ENCODE measurements at regions not wholly inside any gene's neighbourhood (a gene's known extent, or its start where the extent isn't known, plus 50 kb on each side); places are given as distances from the start of the nearest gene placed in this dataset.

- FAIRE-seq, result no peak
These were observed 187.6 kb upstream of the ARL4C start for GRCh38 chr2:234684466-234684865.

More at GRCh38 chr2:234684466-234684865, 187.6 kb upstream of the ARL4C start:
- Histone ChIP-seq H2BK20ac (ENCODE audit: low read length) (peak overlapping the region; percentile 68; the same call in 1 of the 2 replicates), H3K9ac (replicated peaks in 1 of 4; ENCODE audit: extremely low read depth in 1 of 4, low read depth in 3 of 4, low read length in 3 of 4) (no peak overlapping the region), H4K8ac (ENCODE audit: extremely low read depth, insufficient read depth, low read length) (no peak overlapping the region), H3K56ac (replicated peaks; ENCODE audit: insufficient read length, low read depth, low read length) (no peak overlapping the region), H2BK120ac (replicated peaks; ENCODE audit: low read depth, low read length) (peak overlapping the region; percentile 92), H3K79me2 (ENCODE audit: control insufficient read depth in 1 of 2, insufficient read depth in 2 of 2, low read length in 2 of 2) (no peaks in the 10 kb centered on the region), H3K27ac (ENCODE audit: low read depth, low read length) (peak overlapping the region; percentile 7; the same call in 1 of the 2 replicates), H3K27me3 (replicated peaks in 1 of 4; ENCODE audit: control insufficient read depth in 3 of 4, extremely low read depth in 1 of 4, insufficient read depth in 3 of 4, low read length in 3 of 4) (no peaks in the 10 kb centered on the region), H3K9me3 (ENCODE audit: insufficient read depth in 2 of 2, low read depth in 1 of 2, low read length in 1 of 2) (no peaks in the 10 kb centered on the region), H4K20me1 (replicated peaks in 1 of 2; ENCODE audit: control insufficient read depth in 1 of 2, insufficient read depth in 2 of 2, low read length in 2 of 2) (peaks cover 0 to 4% of the 10 kb centered on the region in 2 experiments), H3K79me1 (ENCODE audit: low read depth, low read length) (no peaks in the 10 kb centered on the region), H2BK12ac (ENCODE audit: low read depth, low read length) (no peak overlapping the region), H4K91ac (replicated peaks; ENCODE audit: insufficient read length, low read length) (peak overlapping the region; percentile 20), H3K4ac (replicated peaks; ENCODE audit: insufficient read length, low read depth, low read length) (no peak overlapping the region), H2BK5ac (ENCODE audit: low read depth, low read length) (peak overlapping the region; percentile 91; the same call in 1 of the 2 replicates), H3K23me2 (ENCODE audit: low read depth, low read length) (peaks cover 9% of the 10 kb centered on the region; the same call in 1 of the 2 replicates), H2AK5ac (ENCODE audit: low read depth, low read length) (no peak overlapping the region; the same call in 1 of the 2 replicates), H3K4me3 (ENCODE audit: extremely low read depth in 1 of 4, insufficient read depth in 2 of 4, low read depth in 3 of 4, low read length in 4 of 4) (no peak overlapping the region), H2BK15ac (ENCODE audit: low read length) (no peak overlapping the region), H3K4me1 (replicated peaks in 1 of 4; ENCODE audit: control insufficient read depth in 3 of 4, insufficient read depth in 4 of 4, low read length in 3 of 4) (peaks cover 3 to 22% (median 14%) of the 10 kb centered on the region in 4 experiments; a peak in 6 of 7 replicates), H3K4me2 (ENCODE audit: insufficient read depth in 1 of 2, low read depth in 2 of 2, low read length in 2 of 2) (no peak overlapping the region), H3K23ac (ENCODE audit: insufficient read length) (no peak overlapping the region), H3K36me3 (ENCODE audit: control insufficient read depth in 2 of 4, insufficient read depth in 4 of 4, low read length in 3 of 4) (no peaks in the 10 kb centered on the region), H2AFZ (ENCODE audit: low read length) (no peak overlapping the region; the same call in 1 of the 2 replicates), H4K5ac (ENCODE audit: insufficient read length, low read depth, low read length) (peak overlapping the region; percentile 32), H3K14ac (ENCODE audit: insufficient read length) (no peak overlapping the region), H3K18ac (ENCODE audit: extremely low read depth, low read length) (peak overlapping the region; percentile 51)
- CTCF ChIA-PET (ENCODE audit: partially characterized antibody), result interaction anchor here (1.6 kb wide), 1 partner anchor 15 kb away, joined by 4 read pairs; no protein-coding TSS in a partner anchor
- POLR2A ChIA-PET (ENCODE audit: partially characterized antibody), result interaction anchor here (1.3 kb wide), 1 partner anchor 10 kb away, joined by 3 read pairs; no protein-coding TSS in a partner anchor
- no peak for DNase-seq (ENCODE audit: low read depth in 1 of 2, low spot score in 2 of 2)
- WGBS, 2 experiments (ENCODE audit: extremely low coverage in 1 of 2, insufficient coverage in 1 of 2, insufficient read length in 1 of 2, insufficient replicate concordance in 2 of 2, low coverage in 1 of 2, low lambda C conversion rate in 2 of 2, missing lambda C conversion rate in 1 of 2), result 52% methylated on average over 1 of the region's 1 CpG; no CpG with 5 or more reads in 1 of the 2 experiments
- no peak for TF ChIP-seq EGR1 (IDR thresholded peaks at IDR 0.05; ENCODE audit: borderline replicate concordance, low read depth, low read length)
- TF ChIP-seq HDAC6 (IDR thresholded peaks at IDR 0.05; ENCODE audit: low read depth, low read length), result no peak
- no peak for TF ChIP-seq TAF7 (optimal IDR thresholded peaks at IDR 0.05; ENCODE audit: borderline replicate concordance, low read depth, low read length)
- no peak for TF ChIP-seq SRF (IDR thresholded peaks at IDR 0.05; ENCODE audit: low read depth, low read length)
- no peak for TF ChIP-seq SIRT6 (IDR thresholded peaks at IDR 0.05; ENCODE audit: low read length)
- no peak for TF ChIP-seq CHD1 (IDR thresholded peaks at IDR 0.05; ENCODE audit: low read depth, low read length)
- TF ChIP-seq CHD2 (IDR thresholded peaks at IDR 0.05; ENCODE audit: low read length), result no peak
- no peak for TF ChIP-seq SIN3A (conservative IDR thresholded peaks at IDR 0.05 in 1 of 2, IDR thresholded peaks at IDR 0.05 in 1 of 2; ENCODE audit: low read depth in 1 of 2, low read length in 2 of 2)
- no peak for TF ChIP-seq MAFK (IDR thresholded peaks at IDR 0.05; ENCODE audit: low read depth, low read length)
- TF ChIP-seq KDM5A (IDR thresholded peaks at IDR 0.05; ENCODE audit: low read length), result no peak
- TF ChIP-seq TAF1 (IDR thresholded peaks at IDR 0.05; ENCODE audit: low read depth, low read length), result no peak
- no peak for TF ChIP-seq TEAD4 (IDR thresholded peaks at IDR 0.05; ENCODE audit: low read depth, low read length)
- no peak for TF ChIP-seq CREB1 (IDR thresholded peaks at IDR 0.05)
- TF ChIP-seq MAX (IDR thresholded peaks at IDR 0.05), result no peak
- no peak for TF ChIP-seq SP4 (IDR thresholded peaks at IDR 0.05; ENCODE audit: low read length)
